HG03565 (cell line): ENCODE measurements at regions not wholly inside any gene's neighbourhood (a gene's known extent, or its start where the extent isn't known, plus 50 kb on each side); places are given as distances from the start of the nearest gene placed in this dataset.
"Not testable (repeated sequence)": the region's sequence is repeated elsewhere in the genome, so short reads cannot be mapped to it uniquely, and the experiment has no call there.

Experiments used
- ATAC-seq: cut with Tn5 transposase; IDR thresholded peaks from one replicate; pipeline ENCODE4 v1.9.1; 2021; ENCODE audit warnings: mild to moderate bottlenecking, moderate library complexity; ENCODE audit not compliant: unreplicated experiment

DNA sequence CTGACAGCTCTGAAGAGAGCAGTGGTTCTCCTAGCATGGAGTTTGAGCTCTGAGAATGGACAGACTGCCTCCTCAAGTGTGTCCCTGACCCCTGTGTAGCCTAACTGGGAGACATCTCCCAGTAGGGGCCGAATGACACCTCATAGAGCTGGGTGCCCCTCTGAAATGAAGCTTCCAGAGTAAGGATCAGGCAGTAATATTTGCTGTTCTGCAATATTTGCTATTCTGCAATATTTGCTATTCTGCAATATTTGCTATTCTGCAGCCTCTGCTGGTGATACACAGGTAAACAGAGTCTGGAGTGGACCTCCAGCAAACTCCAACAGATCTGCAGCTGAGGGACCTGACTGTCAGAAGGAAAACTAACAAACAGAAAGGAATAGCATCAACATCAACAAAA, 105.5 kb downstream of the BUD13 start:
- ATAC-seq: not testable (repeated sequence)

GRCh38 chr11:116666673-116667249, 106.0 kb downstream of the BUD13 start:
- not testable (repeated sequence) for ATAC-seq

- no peak for ATAC-seq
These were observed 107.3 kb downstream of the BUD13 start for GRCh38 chr11:116665523-116665922.

- no peak for ATAC-seq
These were observed 111.7 kb downstream of the BUD13 start for GRCh38 chr11:116661056-116661455.

DNA sequence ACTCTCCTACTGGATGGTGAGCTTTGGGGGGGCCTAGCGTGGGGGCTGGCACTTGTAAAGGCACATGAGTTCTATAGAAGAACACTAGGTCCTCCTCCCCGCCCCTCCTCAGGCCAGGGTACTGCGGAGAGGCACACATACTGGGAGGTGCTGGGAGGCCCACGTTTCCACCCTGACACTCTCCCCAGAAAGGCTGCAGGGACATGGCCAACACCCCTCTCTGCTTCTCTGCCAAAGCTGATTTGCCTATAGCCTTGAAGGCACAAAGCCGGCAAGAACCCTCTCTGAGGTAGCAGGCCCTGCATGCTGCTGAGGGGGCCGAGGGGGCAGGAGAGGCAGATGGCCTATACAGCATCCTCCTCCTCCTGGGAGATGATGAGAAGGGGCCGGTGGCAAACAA, 112.8 kb downstream of the BUD13 start:
- ATAC-seq: no peak

DNA sequence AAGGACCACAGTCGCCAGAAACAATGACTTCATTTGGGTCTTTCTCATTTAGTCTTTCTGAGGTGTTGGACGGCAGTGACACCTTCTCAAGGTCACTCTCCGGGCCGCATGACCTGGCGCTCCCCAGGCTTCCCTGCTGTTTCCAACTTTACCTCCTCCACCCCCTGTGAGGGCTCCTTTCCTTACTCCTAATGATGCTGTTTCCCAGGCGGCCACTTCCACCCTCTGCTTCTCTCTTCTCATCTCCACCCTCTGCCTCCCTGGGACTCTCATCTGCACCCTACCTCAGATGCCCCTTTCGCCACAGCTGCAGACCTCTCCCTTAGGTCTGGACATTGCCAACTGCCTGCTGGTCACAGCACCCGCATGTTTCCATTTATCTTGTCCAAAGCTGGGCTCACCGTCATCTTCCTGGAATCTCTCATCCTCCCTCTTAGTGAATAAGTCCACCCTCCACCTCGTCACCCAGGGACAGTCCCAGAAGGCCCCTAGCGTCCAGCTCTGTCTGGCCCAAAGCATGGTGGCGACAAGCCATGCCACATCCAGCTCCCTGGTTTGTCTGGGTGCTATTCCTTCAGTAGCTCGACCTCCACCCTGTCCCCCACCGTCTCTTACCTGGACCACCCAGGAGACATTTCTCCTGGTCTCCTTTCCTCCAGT, 113.8 kb downstream of the BUD13 start:
- no peak for ATAC-seq

- no peak for ATAC-seq
These were observed 114.7 kb downstream of the BUD13 start for GRCh38 chr11:116657842-116658825.

DNA sequence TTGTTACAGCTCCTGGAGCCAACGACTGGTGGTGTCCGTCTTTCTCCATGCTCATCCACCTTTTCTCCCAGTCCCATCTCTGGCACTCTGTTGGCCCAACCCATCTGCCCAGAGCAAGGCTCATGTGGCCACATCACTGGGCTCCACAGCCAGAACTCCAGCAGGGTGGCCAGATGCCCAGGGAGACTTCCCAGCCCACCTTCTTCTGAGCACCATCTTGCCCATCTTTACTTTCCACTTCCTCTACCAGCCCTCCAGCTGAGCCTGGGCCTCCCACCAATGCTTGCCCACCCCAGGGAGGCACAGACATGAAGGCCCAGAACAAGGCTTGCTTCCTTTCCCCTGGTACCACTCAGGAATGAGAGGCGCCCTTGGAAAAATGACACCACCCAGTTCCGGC, 116.8 kb downstream of the BUD13 start:
- ATAC-seq: no peak

DNA sequence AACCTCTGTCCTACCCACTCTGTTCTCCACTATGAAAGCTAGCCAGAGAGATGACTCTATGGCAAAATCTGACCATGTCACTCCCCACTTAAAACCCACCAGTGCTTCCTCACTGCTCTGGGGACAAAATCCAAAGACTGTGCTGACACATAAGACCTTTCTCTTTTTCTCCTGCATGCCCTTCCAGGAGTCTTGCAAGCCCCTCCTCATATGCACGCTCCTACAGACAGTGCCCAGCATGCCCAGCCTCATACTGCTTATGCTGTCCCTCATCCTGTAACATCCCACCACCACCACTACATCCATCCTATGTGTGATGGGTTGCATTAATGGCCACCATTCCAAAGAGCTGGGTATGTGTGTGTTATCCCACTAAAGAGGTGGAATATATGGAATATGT, 118.3 kb downstream of the BUD13 start:
- no peak for ATAC-seq

- no peak for ATAC-seq
These were observed 119.6 kb downstream of the BUD13 start for GRCh38 chr11:116653206-116653605.

- no peak for ATAC-seq
These were observed 121.0 kb downstream of the BUD13 start for GRCh38 chr11:116651737-116652237.

DNA sequence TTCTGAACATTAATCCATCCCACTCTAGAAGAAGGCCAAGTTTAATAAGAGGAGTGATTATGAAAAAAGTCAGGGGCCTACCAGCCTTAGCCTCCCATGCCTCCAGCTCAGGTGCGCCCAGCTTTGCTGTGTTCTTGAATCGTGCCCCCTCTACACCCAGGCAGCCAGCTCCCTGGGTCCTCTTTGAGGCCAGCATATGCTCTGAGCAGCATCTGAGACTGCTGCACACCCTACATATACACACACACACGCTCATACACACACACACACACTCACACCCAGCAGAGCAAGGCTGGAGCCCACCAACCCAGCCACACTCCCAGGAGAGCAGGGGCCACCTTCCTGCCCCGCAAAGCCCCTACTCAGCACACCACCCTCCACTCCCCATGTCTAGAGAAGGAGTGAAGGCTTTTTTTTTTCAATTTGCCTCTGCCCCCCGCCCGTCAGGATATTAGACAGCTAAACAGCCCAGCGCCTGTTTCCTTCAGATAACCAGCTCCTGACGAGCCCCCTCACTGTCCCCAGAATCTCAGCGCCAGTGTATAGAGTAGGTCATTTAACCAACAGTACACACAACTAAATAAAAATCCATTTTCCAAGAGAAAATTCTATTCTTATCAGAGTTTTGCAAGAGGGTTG, 121.6 kb downstream of the BUD13 start:
- ATAC-seq: no peak

- no peak for ATAC-seq
These were observed 122.7 kb downstream of the BUD13 start for GRCh38 chr11:116650052-116650451.

DNA sequence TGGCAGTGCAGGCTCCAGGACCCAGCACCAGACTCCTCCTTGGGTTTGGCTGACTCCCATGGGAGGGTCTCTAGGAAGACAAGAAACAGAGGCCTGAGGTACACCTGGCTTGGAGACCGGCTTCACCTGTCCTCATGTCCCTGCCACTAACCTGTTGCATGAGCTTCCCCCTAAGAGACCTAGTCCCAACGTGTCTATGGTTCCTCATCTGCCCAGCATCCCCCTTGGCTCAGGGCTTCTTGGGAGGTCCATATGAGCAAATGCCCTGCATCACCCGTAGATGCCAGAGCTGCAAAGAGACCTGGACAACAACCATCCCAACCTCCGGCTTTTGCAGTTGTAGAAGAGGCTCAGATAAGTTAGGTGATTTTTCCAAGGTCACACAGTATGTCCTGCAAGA, 123.5 kb downstream of the BUD13 start:
- ATAC-seq: no peak

DNA sequence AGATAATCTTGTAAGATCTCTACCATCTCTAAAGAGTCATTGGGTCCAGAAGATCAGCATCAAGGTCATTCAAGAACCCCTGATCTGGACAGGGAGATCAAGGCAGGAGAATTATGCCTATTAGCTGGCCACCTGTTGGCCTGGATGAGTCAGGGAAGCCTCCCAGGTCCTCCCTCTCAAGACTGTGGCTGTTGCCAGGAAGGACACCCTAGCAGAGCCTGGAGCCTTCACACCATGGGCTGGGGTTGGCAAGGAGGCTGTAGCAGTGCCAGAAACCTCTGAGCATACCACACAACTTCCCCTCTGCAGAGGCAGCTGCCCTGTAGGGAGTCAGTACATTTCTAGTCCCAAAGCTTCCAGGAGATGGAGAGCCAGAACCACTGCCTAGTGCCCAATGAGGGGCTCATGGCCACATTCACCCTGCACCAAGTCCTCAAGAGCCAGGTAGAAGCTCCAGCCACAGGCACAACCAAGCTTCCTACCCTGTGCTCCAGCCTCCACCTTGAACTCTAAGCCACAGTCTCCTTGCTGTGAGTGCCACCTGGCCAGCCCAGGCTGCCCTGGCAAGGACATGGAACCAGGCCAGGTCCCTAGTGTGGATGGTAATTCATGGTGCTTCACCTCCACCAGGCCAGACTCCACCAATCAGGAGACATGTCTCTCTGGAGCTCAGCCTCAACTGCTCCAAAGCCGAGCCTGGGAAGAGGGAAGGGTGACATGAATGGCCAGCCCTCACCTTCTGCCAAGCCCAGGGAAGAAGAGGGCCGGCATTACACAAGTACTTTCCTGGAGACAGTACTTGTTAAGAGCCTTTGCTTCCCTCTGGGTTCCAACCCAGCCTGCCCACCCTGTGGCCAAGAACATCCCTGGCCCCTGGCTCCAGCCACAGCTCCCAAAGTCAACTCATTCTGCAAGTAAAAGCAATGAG, 124.3 kb downstream of the BUD13 start:
- no peak for ATAC-seq

DNA sequence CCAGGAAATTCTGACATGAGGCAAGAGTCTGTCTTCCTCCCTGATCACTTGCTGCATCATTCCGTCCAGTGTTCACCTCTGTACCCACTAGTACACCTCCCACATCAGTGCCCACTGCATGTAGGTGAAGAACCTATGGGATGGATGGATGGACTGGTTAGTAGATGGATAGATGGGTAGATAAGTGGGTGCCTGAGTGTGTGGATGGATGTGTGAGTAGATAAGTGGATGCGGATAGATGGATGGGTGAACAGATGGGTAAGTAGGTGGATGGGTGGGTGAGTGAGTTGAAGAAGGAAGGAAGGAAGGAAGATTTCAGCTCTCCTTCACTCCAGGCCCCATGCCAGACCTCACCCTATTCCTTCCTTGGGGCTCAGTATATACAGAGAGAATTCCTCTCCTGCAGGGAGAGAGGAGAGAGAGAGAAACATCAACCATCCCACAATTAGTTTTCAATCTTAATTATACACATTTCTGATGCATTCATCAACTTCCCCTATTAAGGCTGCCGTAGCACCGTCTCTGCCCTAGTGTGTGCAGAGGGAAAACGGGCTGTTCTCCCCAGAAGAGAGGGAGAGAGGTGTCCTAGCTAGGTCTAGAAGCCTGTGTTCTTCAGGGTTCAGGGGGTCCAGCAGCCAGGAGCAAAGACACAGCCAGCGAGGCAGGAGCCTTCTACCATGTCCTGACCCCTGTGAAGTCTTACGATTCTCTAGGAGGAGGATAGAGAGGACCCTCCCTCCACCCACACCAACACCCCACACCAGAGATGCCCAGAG, 125.3 kb downstream of the BUD13 start:
- no peak for ATAC-seq

- ATAC-seq: no peak
These were observed 126.6 kb downstream of the BUD13 start for GRCh38 chr11:116646191-116646590.

DNA sequence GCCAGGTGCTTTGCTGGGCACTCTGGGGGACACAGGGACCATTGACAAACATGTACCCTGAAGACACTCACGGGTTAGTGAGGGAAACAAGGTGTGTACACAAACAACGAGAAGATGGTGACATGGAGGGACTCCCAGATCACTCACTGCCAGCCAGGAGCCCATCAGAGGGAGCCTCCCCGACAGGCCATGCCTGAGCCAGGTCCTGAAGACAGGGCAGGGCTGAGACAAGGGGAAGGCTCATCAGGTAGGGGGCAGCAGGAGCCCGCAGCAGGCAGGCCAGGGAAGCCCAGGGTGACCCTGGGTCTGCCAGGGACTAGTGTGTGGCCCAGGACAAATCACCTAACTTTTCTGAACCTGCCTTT, 127.9 kb downstream of the BUD13 start:
- ATAC-seq: no peak

DNA sequence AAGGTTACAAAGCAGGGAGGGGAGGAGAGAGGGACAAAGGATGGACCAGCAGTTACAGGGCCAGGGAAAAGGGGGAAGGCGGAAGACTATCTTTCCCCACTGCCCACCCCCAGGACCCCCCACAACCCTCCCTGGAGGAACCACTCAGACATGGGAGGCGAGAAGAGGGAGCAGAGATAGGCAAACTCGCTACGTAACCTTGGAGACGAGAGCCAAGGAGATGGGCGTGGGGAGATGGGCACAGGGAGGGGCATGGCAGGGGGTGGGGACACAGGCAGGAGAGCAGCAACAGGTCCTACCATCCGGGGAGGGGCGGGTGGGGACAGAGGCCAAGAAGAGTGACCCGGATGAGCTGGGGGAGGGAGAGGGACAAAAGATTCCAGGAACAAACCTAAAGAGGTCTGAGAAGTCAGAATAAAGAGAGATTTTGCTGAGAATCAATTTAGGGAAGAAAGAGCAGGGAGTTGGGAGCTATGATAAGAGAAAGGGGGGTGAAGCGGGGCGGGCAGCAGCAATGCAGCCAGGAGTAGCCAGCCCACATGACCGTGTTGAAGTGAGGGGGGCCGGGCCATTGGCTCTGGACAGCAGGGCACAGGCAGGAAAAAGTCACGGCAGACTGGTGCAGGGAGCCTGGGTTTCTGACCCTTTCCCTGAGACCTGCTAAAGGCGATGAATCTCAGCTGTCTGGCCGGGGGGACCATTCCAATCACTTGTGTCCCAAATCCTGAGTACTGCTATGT, 128.4 kb downstream of the BUD13 start:
- ATAC-seq: no peak
